SK-N-SH treated with all-trans-retinoic acid at 6 μM for 48 hours (cell line): ENCODE measurements at regions not wholly inside any gene's neighbourhood (a gene's known extent, or its start where the extent isn't known, plus 50 kb on each side); places are given as distances from the start of the nearest gene placed in this dataset.

ENCODE experiments used
- ATAC-seq: fragments of 200-7000 bp; cut with Tn5 transposase; 3 replicates; pipeline ENCODE4 v1.9.1; 2020; ENCODE audit warnings: mild to moderate bottlenecking, moderate library complexity
- ARNTL ChIP-seq: fragments of 450-650 bp; formaldehyde crosslinking; IDR thresholded peaks from 2 replicates; pipeline ENCODE4 v1.5.0; 2020; ENCODE audit warnings: low read depth, mild to moderate bottlenecking, moderate library complexity, borderline replicate concordance
- BACH2 ChIP-seq: fragments of 250-450 bp; sonication (Bioruptor Pico); IDR thresholded peaks from 2 replicates; pipeline ENCODE4 v1.9.0; 2021; ENCODE audit warnings: mild to moderate bottlenecking, borderline replicate concordance
- CSRNP3 ChIP-seq: fragments of 250-450 bp; sonication (Bioruptor Pico); IDR thresholded peaks from 2 replicates; pipeline ENCODE4 v1.5.1; 2021; ENCODE audit warnings: mild to moderate bottlenecking, moderate library complexity
- GLIS3 ChIP-seq: fragments of 250-450 bp; sonication (Bioruptor Pico); IDR thresholded peaks from 2 replicates; pipeline ENCODE4 v1.5.0; 2020; ENCODE audit warnings: mild to moderate bottlenecking, moderate library complexity
- ISL1 ChIP-seq: fragments of 250-450 bp; sonication (Bioruptor Pico); IDR thresholded peaks from 2 replicates; pipeline ENCODE4 v2.1.2; 2022; ENCODE audit warnings: mild to moderate bottlenecking, moderate library complexity
- OSR1 ChIP-seq: fragments of 250-450 bp; sonication (Bioruptor Pico); IDR thresholded peaks from 2 replicates; pipeline ENCODE4 v1.8.0; 2022; ENCODE audit warnings: moderate library complexity, mild to moderate bottlenecking, inconsistent platforms
- PPARA ChIP-seq: fragments of 250-450 bp; sonication (Bioruptor Pico); IDR thresholded peaks from 2 replicates; pipeline ENCODE4 v1.5.0; 2020; ENCODE audit warnings: mild to moderate bottlenecking, borderline replicate concordance
- RARB ChIP-seq: fragments of 250-450 bp; sonication (Bioruptor Pico); IDR thresholded peaks from 2 replicates; pipeline ENCODE4 v1.8.0; 2021; ENCODE audit warnings: mild to moderate bottlenecking, moderate library complexity
- SNAI2 ChIP-seq: fragments of 250-450 bp; sonication (Bioruptor Pico); IDR thresholded peaks from 2 replicates; pipeline ENCODE4 v1.5.0; 2020; ENCODE audit warnings: mild to moderate bottlenecking, moderate library complexity
- TCF4 ChIP-seq: fragments of 250-450 bp; sonication (Bioruptor Pico); IDR thresholded peaks from 2 replicates; pipeline ENCODE4 v1.8.0; 2021; ENCODE audit warnings: mild to moderate bottlenecking, moderate library complexity, borderline replicate concordance
- TOX ChIP-seq: fragments of 250-450 bp; sonication (Bioruptor Pico); IDR thresholded peaks from 2 replicates; pipeline ENCODE4 v1.8.0; 2021; ENCODE audit warnings: mild to moderate bottlenecking, moderate library complexity, borderline replicate concordance
- TSHZ2 ChIP-seq: fragments of 250-450 bp; sonication (Bioruptor Pico); IDR thresholded peaks from 2 replicates; pipeline ENCODE4 v1.5.0; 2020; ENCODE audit warnings: mild to moderate bottlenecking, moderate library complexity
- ZC3H10 ChIP-seq: fragments of 250-450 bp; sonication (Bioruptor Pico); IDR thresholded peaks from 2 replicates; pipeline ENCODE4 v1.5.1; 2021; ENCODE audit warnings: mild to moderate bottlenecking, moderate library complexity
- ZFP3 ChIP-seq: fragments of 250-450 bp; sonication (Bioruptor Pico); IDR thresholded peaks from 2 replicates; pipeline ENCODE4 v1.5.0; 2020; ENCODE audit warnings: mild to moderate bottlenecking, moderate library complexity
- ZFP30 ChIP-seq: fragments of 450-650 bp; formaldehyde crosslinking; IDR thresholded peaks from 2 replicates; pipeline ENCODE4 v1.5.0; 2022; ENCODE audit warnings: mild to moderate bottlenecking, moderate library complexity
- ZNF565 ChIP-seq: fragments of 450-650 bp; formaldehyde crosslinking; conservative IDR thresholded peaks from 2 replicates; pipeline ENCODE4 v1.5.0; 2020; ENCODE audit warnings: low read depth, mild to moderate bottlenecking, moderate library complexity
- ZNF70 ChIP-seq: fragments of 450-650 bp; formaldehyde crosslinking; IDR thresholded peaks from 2 replicates; pipeline ENCODE4 v1.5.0; 2020; ENCODE audit warnings: mild to moderate bottlenecking, moderate library complexity
- ZNF8 ChIP-seq: fragments of 450-650 bp; formaldehyde crosslinking; IDR thresholded peaks from 2 replicates; pipeline ENCODE4 v1.5.0; 2020; ENCODE audit warnings: mild to moderate bottlenecking, moderate library complexity
- TF ChIP-seq, protein P1 (sequence below): fragments of 250-450 bp; sonication (Bioruptor Pico); IDR thresholded peaks from 2 replicates; pipeline ENCODE4 v1.8.0; 2020; ENCODE audit warnings: mild to moderate bottlenecking, moderate library complexity, borderline replicate concordance
- TF ChIP-seq, protein P2 (sequence below): fragments of 250-450 bp; sonication (Bioruptor Pico); IDR thresholded peaks from 2 replicates; pipeline ENCODE4 v1.5.1; 2020; ENCODE audit warnings: low read depth, mild to moderate bottlenecking, moderate library complexity

DNA sequence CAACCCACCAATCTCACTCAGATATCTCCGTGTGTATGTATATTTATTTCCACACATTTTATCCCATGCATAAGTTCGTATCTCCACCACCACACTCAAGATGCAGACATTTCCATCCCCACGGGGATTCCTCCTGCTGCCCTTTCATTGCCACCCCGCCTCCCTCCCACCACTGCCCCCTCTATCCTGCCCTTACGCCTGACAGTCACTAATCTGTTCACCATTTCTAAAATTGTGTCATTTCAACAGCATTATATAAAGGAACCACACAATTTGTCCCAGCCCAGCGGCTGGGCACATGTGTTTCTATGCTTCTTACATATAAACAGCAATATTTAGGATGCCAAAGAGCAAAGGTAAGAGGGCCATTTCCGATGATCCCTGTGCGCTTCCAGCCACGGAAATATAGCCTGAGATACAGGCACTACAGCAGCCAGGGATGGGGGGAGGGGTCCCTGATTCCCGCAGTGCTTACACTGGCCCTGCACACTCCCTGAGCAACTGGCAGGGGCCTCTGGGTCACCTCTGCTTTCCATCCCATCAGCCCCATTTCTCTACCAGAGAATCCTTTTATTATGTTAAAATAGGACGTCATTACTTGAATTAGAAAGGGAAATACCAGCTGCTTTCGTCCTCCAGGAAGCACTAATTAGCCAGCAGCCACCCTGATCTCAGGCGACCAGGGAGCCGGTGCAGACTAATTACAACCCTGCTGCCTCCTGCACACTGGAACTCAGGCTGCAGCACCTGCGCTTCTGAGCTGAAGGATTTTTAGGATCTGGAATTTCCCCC lies 372.0 kb upstream of the ATP10A start (continued):
- TF ChIP-seq TSHZ2 (CRISPR knock-in tag), result no peak
- no peak for TF ChIP-seq ZNF565 (CRISPR knock-in tag)

DNA sequence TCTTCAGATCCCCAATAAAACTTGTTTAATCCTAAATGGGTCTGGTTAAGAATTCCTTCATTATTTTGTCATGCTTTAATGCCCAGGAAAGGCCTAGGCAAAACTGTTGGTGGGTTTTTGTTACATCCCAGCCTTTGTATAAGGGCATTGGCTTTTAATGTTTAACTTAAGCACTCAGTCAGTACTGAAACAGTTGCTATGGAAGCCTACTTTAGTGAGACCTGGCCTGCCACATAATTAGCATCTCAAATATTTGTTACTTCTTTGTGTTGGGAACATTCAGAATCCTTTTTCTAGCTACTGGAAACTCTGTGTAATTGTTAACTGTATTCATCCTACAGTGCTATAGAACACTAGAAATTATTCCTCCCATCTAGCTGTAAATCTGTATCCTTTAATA lies 369.6 kb upstream of the ATP10A start:
- TF ChIP-seq CSRNP3, result no peak
- no peak for TF ChIP-seq TSHZ2 (CRISPR knock-in tag)
- TF ChIP-seq BACH2 (CRISPR knock-in tag), result no peak
- no peak for TF ChIP-seq ZC3H10
- no peak for TF ChIP-seq RARB (CRISPR knock-in tag)
- no peak for TF ChIP-seq SNAI2 (CRISPR knock-in tag)
- no peak for TF ChIP-seq ZFP3 (CRISPR knock-in tag)
- no peak for TF ChIP-seq ZNF565 (CRISPR knock-in tag)
- TF ChIP-seq OSR1 (CRISPR knock-in tag), result no peak
- TF ChIP-seq ARNTL, result no peak
- TF ChIP-seq, protein P1, sequence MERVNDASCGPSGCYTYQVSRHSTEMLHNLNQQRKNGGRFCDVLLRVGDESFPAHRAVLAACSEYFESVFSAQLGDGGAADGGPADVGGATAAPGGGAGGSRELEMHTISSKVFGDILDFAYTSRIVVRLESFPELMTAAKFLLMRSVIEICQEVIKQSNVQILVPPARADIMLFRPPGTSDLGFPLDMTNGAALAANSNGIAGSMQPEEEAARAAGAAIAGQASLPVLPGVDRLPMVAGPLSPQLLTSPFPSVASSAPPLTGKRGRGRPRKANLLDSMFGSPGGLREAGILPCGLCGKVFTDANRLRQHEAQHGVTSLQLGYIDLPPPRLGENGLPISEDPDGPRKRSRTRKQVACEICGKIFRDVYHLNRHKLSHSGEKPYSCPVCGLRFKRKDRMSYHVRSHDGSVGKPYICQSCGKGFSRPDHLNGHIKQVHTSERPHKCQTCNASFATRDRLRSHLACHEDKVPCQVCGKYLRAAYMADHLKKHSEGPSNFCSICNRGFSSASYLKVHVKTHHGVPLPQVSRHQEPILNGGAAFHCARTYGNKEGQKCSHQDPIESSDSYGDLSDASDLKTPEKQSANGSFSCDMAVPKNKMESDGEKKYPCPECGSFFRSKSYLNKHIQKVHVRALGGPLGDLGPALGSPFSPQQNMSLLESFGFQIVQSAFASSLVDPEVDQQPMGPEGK (CRISPR knock-in tag), result no peak
- TF ChIP-seq, protein P2, sequence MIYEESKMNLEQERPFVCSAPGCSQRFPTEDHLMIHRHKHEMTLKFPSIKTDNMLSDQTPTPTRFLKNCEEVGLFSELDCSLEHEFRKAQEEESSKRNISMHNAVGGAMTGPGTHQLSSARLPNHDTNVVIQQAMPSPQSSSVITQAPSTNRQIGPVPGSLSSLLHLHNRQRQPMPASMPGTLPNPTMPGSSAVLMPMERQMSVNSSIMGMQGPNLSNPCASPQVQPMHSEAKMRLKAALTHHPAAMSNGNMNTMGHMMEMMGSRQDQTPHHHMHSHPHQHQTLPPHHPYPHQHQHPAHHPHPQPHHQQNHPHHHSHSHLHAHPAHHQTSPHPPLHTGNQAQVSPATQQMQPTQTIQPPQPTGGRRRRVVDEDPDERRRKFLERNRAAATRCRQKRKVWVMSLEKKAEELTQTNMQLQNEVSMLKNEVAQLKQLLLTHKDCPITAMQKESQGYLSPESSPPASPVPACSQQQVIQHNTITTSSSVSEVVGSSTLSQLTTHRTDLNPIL, result no peak
- TF ChIP-seq GLIS3 (CRISPR knock-in tag), result no peak
- TF ChIP-seq ISL1 (CRISPR knock-in tag), result no peak
- no peak for TF ChIP-seq TOX (CRISPR knock-in tag)
- TF ChIP-seq ZNF8 (CRISPR knock-in tag), result no peak
- no peak for TF ChIP-seq ZNF70 (CRISPR knock-in tag)
- no peak for TF ChIP-seq PPARA
- TF ChIP-seq ZFP30 (CRISPR knock-in tag), result no peak
- no peak for ATAC-seq

DNA sequence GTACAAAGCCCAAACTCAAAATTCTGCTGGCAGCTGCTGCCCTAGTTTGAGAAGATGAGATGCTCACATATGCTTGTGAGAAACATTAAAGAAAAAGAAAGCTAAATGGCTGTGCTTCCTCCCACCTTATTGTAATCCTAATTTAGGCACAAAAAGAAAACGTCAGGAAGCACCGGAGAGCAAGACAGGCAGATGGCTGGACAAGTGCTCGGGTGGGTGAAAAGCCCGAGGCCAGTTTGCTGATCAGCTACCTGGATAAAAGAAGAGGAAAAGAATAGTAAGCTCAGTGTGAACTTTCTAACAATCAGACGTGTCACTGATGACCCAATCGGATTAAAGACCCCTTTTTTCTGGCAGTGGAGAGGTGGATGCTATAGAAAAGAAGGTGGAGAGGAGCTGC lies 368.0 kb upstream of the ATP10A start:
- no peak for TF ChIP-seq TCF4
- TF ChIP-seq ZNF8 (CRISPR knock-in tag), result no peak
- TF ChIP-seq BACH2 (CRISPR knock-in tag), result no peak
- TF ChIP-seq ZFP3 (CRISPR knock-in tag), result no peak

More for the DNA sequence above, 368.0 kb upstream of the ATP10A start:
- ATAC-seq, result no peak
